ENCODE measurements at regions not wholly inside any gene's neighbourhood (a gene's known extent, or its start where the extent isn't known, plus 50 kb on each side); places are given as distances from the start of the nearest gene placed in this dataset.

DNA sequence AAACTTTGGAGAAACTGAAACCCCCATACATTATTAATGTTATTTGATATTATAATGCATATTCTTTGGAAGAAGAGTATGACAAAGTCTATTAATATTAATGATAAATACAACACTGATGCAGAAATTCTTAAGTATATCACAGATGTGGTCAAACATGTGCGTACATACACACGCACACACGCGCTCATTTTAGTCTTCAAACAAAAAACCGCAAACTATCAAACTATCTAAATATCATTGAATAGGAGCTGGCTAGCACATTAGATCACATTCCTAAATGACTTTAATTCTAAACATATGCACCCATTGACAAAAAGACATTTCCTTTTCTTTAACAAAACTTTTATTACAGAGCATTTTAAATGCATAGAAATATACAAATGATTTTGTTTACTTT lies 872.7 kb downstream of the SLC16A7 start:
- TF ChIP-seq, protein P1, sequence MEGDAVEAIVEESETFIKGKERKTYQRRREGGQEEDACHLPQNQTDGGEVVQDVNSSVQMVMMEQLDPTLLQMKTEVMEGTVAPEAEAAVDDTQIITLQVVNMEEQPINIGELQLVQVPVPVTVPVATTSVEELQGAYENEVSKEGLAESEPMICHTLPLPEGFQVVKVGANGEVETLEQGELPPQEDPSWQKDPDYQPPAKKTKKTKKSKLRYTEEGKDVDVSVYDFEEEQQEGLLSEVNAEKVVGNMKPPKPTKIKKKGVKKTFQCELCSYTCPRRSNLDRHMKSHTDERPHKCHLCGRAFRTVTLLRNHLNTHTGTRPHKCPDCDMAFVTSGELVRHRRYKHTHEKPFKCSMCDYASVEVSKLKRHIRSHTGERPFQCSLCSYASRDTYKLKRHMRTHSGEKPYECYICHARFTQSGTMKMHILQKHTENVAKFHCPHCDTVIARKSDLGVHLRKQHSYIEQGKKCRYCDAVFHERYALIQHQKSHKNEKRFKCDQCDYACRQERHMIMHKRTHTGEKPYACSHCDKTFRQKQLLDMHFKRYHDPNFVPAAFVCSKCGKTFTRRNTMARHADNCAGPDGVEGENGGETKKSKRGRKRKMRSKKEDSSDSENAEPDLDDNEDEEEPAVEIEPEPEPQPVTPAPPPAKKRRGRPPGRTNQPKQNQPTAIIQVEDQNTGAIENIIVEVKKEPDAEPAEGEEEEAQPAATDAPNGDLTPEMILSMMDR (conservative IDR thresholded peaks at IDR 0.05; ENCODE audit: low read depth, low read length) = no peak
- no peak overlapping the region for H3K4me2 ChIP-seq
- no peaks in the 10 kb centered on the region for H4K20me1 ChIP-seq (ENCODE audit: insufficient read depth)
- H3K9ac ChIP-seq = no peak overlapping the region
- no peaks in the 10 kb centered on the region for H3K27me3 ChIP-seq (ENCODE audit: insufficient read depth, low read depth)
- H3K4me3 ChIP-seq (IDR thresholded peaks at IDR 0.05; ENCODE audit: insufficient read depth, low read depth, low read length) = no peak overlapping the region
- no peaks in the 10 kb centered on the region for H3K79me2 ChIP-seq (ENCODE audit: insufficient read depth, low read depth)
- no peak overlapping the region for H2AFZ ChIP-seq (ENCODE audit: low read depth)
- H3K4me1 ChIP-seq (ENCODE audit: low read depth, poor library complexity, severe bottlenecking) = no peaks in the 10 kb centered on the region
- H3K36me3 ChIP-seq (ENCODE audit: insufficient read depth) = no peaks in the 10 kb centered on the region
- no peak overlapping the region for H3K27ac ChIP-seq

DNA sequence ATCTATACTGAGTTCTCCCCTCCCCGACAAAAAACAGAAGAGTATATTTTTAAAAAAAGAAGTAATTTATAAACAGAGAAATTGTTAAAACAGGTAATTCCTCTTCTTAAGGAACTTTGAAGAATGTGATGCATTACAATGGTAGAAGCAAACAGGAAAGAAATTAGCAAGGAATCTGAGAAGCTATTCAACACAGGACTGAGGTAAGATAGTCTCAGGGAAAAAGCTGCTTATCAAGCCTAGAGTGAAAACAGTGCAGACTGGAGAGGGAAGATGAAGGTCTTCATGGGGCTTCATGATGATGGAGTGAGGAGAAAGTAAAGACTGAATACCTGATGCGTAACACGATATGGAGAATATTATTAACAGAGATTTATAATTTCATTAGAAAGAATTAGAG lies 880.0 kb downstream of the SLC16A7 start:
- H3K4me1 ChIP-seq (ENCODE audit: low read depth, poor library complexity, severe bottlenecking) = no peaks in the 10 kb centered on the region
- no peak overlapping the region for H3K27ac ChIP-seq
- no peak overlapping the region for H3K4me2 ChIP-seq
- H3K27me3 ChIP-seq (ENCODE audit: insufficient read depth, low read depth) = no peaks in the 10 kb centered on the region
- H3K4me3 ChIP-seq (IDR thresholded peaks at IDR 0.05; ENCODE audit: insufficient read depth, low read depth, low read length) = no peak overlapping the region
- H3K9ac ChIP-seq = no peak overlapping the region
- no peak overlapping the region for H2AFZ ChIP-seq (ENCODE audit: low read depth)
- TF ChIP-seq, protein P1 (conservative IDR thresholded peaks at IDR 0.05; ENCODE audit: low read depth, low read length) = no peak
- H4K20me1 ChIP-seq (ENCODE audit: insufficient read depth) = no peaks in the 10 kb centered on the region
- H3K79me2 ChIP-seq (ENCODE audit: insufficient read depth, low read depth) = no peaks in the 10 kb centered on the region
- H3K36me3 ChIP-seq (ENCODE audit: insufficient read depth) = no peaks in the 10 kb centered on the region

DNA sequence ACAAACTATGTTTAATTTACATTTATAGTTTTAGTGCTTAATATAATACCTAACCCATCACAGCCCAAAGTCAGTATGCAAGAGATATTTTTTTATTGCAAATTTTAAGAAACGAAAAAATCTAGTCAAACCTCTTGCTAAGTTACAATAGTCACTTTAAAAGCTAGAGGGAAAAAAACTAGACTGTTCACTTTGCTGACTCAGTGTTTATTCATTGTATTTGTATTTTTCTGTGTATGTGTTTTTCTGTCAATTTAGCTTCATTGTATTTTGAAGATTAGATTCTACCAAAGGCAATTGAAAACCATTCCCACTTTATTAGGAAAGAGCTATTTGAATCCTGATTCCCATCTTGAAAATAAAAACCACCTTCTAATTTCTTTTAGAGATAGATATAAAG lies 891.5 kb downstream of the SLC16A7 start:
- no peak overlapping the region for H3K4me2 ChIP-seq
- TF ChIP-seq, protein P1 (conservative IDR thresholded peaks at IDR 0.05; ENCODE audit: low read depth, low read length) = no peak
- no peaks in the 10 kb centered on the region for H3K79me2 ChIP-seq (ENCODE audit: insufficient read depth, low read depth)
- no peaks in the 10 kb centered on the region for H3K36me3 ChIP-seq (ENCODE audit: insufficient read depth)
- no peaks in the 10 kb centered on the region for H4K20me1 ChIP-seq (ENCODE audit: insufficient read depth)
- H3K27me3 ChIP-seq (ENCODE audit: insufficient read depth, low read depth) = no peaks in the 10 kb centered on the region
- H3K27ac ChIP-seq = no peak overlapping the region
- H3K9ac ChIP-seq = no peak overlapping the region
- no peak overlapping the region for H3K4me3 ChIP-seq (IDR thresholded peaks at IDR 0.05; ENCODE audit: insufficient read depth, low read depth, low read length)
- H2AFZ ChIP-seq (ENCODE audit: low read depth) = no peak overlapping the region
- no peaks in the 10 kb centered on the region for H3K4me1 ChIP-seq (ENCODE audit: low read depth, poor library complexity, severe bottlenecking)

DNA sequence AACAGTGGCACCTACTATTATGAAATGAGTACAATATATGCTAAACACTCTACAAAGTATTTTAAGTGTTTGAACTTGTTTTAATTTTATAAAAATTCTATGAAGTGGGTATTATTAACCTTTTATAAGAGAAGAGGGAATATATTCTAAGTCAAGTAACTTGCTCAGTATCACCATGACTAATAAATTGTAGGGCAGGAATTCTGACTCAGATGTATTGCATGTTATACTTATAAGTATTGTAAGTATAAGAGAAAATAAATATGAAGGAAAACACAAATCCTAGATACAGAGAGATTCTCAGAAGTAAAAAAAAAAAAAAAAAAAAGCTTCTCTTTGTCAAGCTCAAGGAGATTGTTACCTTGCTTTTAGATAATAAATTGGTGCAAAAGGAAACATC lies 893.2 kb downstream of the SLC16A7 start:
- Histone ChIP-seq H3K27ac (no peak overlapping the region), H3K4me3 (IDR thresholded peaks at IDR 0.05; ENCODE audit: insufficient read depth, low read depth, low read length) (no peak overlapping the region), H4K20me1 (ENCODE audit: insufficient read depth) (no peaks in the 10 kb centered on the region), H3K79me2 (ENCODE audit: insufficient read depth, low read depth) (no peaks in the 10 kb centered on the region), H3K36me3 (ENCODE audit: insufficient read depth) (no peaks in the 10 kb centered on the region), H3K4me1 (ENCODE audit: low read depth, poor library complexity, severe bottlenecking) (no peaks in the 10 kb centered on the region), H3K4me2 (no peak overlapping the region), H3K27me3 (ENCODE audit: insufficient read depth, low read depth) (no peaks in the 10 kb centered on the region), H2AFZ (ENCODE audit: low read depth) (no peak overlapping the region), H3K9ac (no peak overlapping the region)
- TF ChIP-seq, protein P1 (conservative IDR thresholded peaks at IDR 0.05; ENCODE audit: low read depth, low read length) = no peak
